ENCODE measurements at regions not wholly inside any gene's neighbourhood (a gene's known extent, or its start where the extent isn't known, plus 50 kb on each side); places are given as distances from the start of the nearest gene placed in this dataset.

- ChIA-PET RAD21 (ENCODE audit: low non-redundant PET in 1 of 2, low total read pairs in 2 of 2, uncharacterized antibody in 2 of 2, unreplicated experiment in 2 of 2) (no interaction called here), CTCF (no interaction called here), POLR2A (no interaction called here)
- Histone ChIP-seq H3K79me2 (ENCODE audit: insufficient read depth, low read length) (no peaks in the 10 kb centered on the region), H3K4me2 (ENCODE audit: low read length) (no peak overlapping the region), H4K20me1 (ENCODE audit: insufficient read depth) (no peaks in the 10 kb centered on the region), H3K9me2 (ENCODE audit: insufficient read depth) (no peaks in the 10 kb centered on the region), H3K9me3 (ENCODE audit: control insufficient read depth in 1 of 2, insufficient read depth in 1 of 2, low read depth in 1 of 2, low read length in 2 of 2) (no peaks in the 10 kb centered on the region), H2AFZ (ENCODE audit: low read depth, low read length, poor library complexity, severe bottlenecking) (no peak overlapping the region), H3K4me1 (ENCODE audit: control insufficient read depth in 1 of 2, insufficient read depth in 2 of 2, low read length in 2 of 2) (no peaks in the 10 kb centered on the region), H3K27ac (ENCODE audit: low read depth, low read length) (no peak overlapping the region), H3K27me3 (ENCODE audit: insufficient read depth, low read length) (no peaks in the 10 kb centered on the region), H3K4me3 (replicated peaks in 1 of 2; ENCODE audit: low read depth in 1 of 2, low read length in 2 of 2) (no peak overlapping the region), H3K36me3 (ENCODE audit: control insufficient read depth in 1 of 2, insufficient read depth in 2 of 2, low read length in 2 of 2) (no peaks in the 10 kb centered on the region), H3K9ac (ENCODE audit: low read length) (no peak overlapping the region)
- no peak for DNase-seq (ENCODE audit: low read depth, low spot score)
- no peak for ATAC-seq
- intact Hi-C loops (cut with micrococcal nuclease) = no loop called here
- no TSS peak for BruUV-seq (replicated peaks)
- TF ChIP-seq MAX (IDR thresholded peaks at IDR 0.05) (no peak), POLR2A (IDR thresholded peaks at IDR 0.05; ENCODE audit: borderline replicate concordance, extremely low read depth, insufficient read depth, insufficient read length) (no peak), TCF7L2 (IDR thresholded peaks at IDR 0.05; ENCODE audit: borderline replicate concordance, extremely low read depth, insufficient read depth, insufficient read length) (no peak), SRF (IDR thresholded peaks at IDR 0.05; ENCODE audit: low read depth) (no peak), CBX3 (IDR thresholded peaks at IDR 0.05; ENCODE audit: low read depth) (no peak), ZNF274 (IDR thresholded peaks at IDR 0.05; ENCODE audit: low read depth, low read length) (no peak), FOSL1 (IDR thresholded peaks at IDR 0.05; ENCODE audit: low read depth) (no peak)
Observed at GRCh38 chr4:12519426-12519825, 964.7 kb downstream of the RAB28 start.

- DNase-seq (ENCODE audit: low read depth, low spot score) (no peak), ATAC-seq (no peak)
- ChIA-PET RAD21 (ENCODE audit: low non-redundant PET in 1 of 2, low total read pairs in 2 of 2, uncharacterized antibody in 2 of 2, unreplicated experiment in 2 of 2) (no interaction called here), CTCF (no interaction called here), POLR2A (no interaction called here)
- Histone ChIP-seq H3K36me3 (ENCODE audit: control insufficient read depth in 1 of 2, insufficient read depth in 2 of 2, low read length in 2 of 2) (no peaks in the 10 kb centered on the region), H3K4me3 (replicated peaks in 1 of 2; ENCODE audit: low read depth in 1 of 2, low read length in 2 of 2) (no peak overlapping the region), H3K9me2 (ENCODE audit: insufficient read depth) (no peaks in the 10 kb centered on the region), H3K9me3 (ENCODE audit: control insufficient read depth in 1 of 2, insufficient read depth in 1 of 2, low read depth in 1 of 2, low read length in 2 of 2) (no peaks in the 10 kb centered on the region), H3K4me1 (ENCODE audit: control insufficient read depth in 1 of 2, insufficient read depth in 2 of 2, low read length in 2 of 2) (no peaks in the 10 kb centered on the region), H3K9ac (ENCODE audit: low read length) (no peak overlapping the region), H2AFZ (ENCODE audit: low read depth, low read length, poor library complexity, severe bottlenecking) (no peak overlapping the region), H4K20me1 (ENCODE audit: insufficient read depth) (no peaks in the 10 kb centered on the region), H3K4me2 (ENCODE audit: low read length) (no peak overlapping the region), H3K27ac (ENCODE audit: low read depth, low read length) (no peak overlapping the region), H3K27me3 (ENCODE audit: insufficient read depth, low read length) (no peaks in the 10 kb centered on the region), H3K79me2 (ENCODE audit: insufficient read depth, low read length) (no peaks in the 10 kb centered on the region)
- BruUV-seq (replicated peaks) = no TSS peak
- intact Hi-C loops (cut with micrococcal nuclease) = no loop called here
- TF ChIP-seq YY1 (IDR thresholded peaks at IDR 0.05; ENCODE audit: extremely low read depth, insufficient replicate concordance, low read depth, low read length) (no peak), CTCF (IDR thresholded peaks at IDR 0.05 in 2 of 3, conservative IDR thresholded peaks at IDR 0.05 in 1 of 3; ENCODE audit: borderline replicate concordance in 1 of 3, insufficient read depth in 1 of 3, low read depth in 2 of 3, low read length in 2 of 3) (no peak), CBX3 (IDR thresholded peaks at IDR 0.05; ENCODE audit: low read depth) (no peak), MAX (IDR thresholded peaks at IDR 0.05) (no peak), EGR1 (IDR thresholded peaks at IDR 0.05; ENCODE audit: low read depth) (no peak), FOSL1 (IDR thresholded peaks at IDR 0.05; ENCODE audit: low read depth) (no peak)
Observed at GRCh38 chr4:12507868-12508481, 976.2 kb downstream of the RAB28 start.
